ENCODE measurements at regions not wholly inside any gene's neighbourhood (a gene's known extent, or its start where the extent isn't known, plus 50 kb on each side); places are given as distances from the start of the nearest gene placed in this dataset.

GRCh38 chr4:115323106-115323707 lies 209.8 kb upstream of the NDST4 start:
- H3K9me3 ChIP-seq (ENCODE audit: control extremely low read depth in 1 of 5, control insufficient read depth in 4 of 5, insufficient read depth in 2 of 5, low read depth in 1 of 5, low read length in 4 of 5), result no peaks in the 10 kb centered on the region
- DNase-seq, result peak; percentile 27 to 72 (median 68)

GRCh38 chr4:115315182-115315581 lies 201.8 kb upstream of the NDST4 start:
- WGBS (ENCODE audit: insufficient coverage), result 94% methylated on average over 3 of the region's 4 CpGs
- Histone ChIP-seq H3K9me3 (ENCODE audit: control extremely low read depth in 1 of 5, control insufficient read depth in 4 of 5, insufficient read depth in 2 of 5, low read depth in 1 of 5, low read length in 4 of 5) (no peaks in the 10 kb centered on the region), H3K27ac (ENCODE audit: insufficient read depth in 1 of 2, low read depth in 1 of 2, low read length in 2 of 2, poor library complexity in 1 of 2, severe bottlenecking in 2 of 2) (no peak overlapping the region), H3K4me1 (ENCODE audit: control extremely low read depth in 1 of 4, control insufficient read depth in 4 of 4, insufficient read depth in 4 of 4, low read length in 3 of 4) (no peaks in the 10 kb centered on the region), H3K27me3 (replicated peaks in 2 of 5; ENCODE audit: control insufficient read depth in 4 of 5, insufficient read depth in 5 of 5, low read length in 4 of 5) (no peaks in the 10 kb centered on the region), H3K36me3 (ENCODE audit: control insufficient read depth in 4 of 4, insufficient read depth in 4 of 4, low read length in 3 of 4) (no peaks in the 10 kb centered on the region), H3K4me3 (ENCODE audit: control insufficient read depth in 1 of 7, extremely low read depth in 1 of 7, insufficient read depth in 4 of 7, low read depth in 2 of 7, low read length in 6 of 7) (no peak overlapping the region)
- CTCF ChIA-PET, result no interaction called here
- POLR2A ChIA-PET, result no interaction called here
- DNase-seq, result no peak

More at GRCh38 chr4:115323106-115323707, 209.8 kb upstream of the NDST4 start:
- ChIA-PET CTCF (no interaction called here), POLR2A (interaction anchor here (0.6 kb wide), 1 partner anchor 242 kb away, joined by 4 read pairs; no protein-coding TSS in a partner anchor)
- Histone ChIP-seq H3K27me3 (replicated peaks in 2 of 5; ENCODE audit: control insufficient read depth in 4 of 5, insufficient read depth in 5 of 5, low read length in 4 of 5) (no peaks in the 10 kb centered on the region), H3K27ac (ENCODE audit: insufficient read depth in 1 of 2, low read depth in 1 of 2, low read length in 2 of 2, poor library complexity in 1 of 2, severe bottlenecking in 2 of 2) (peak overlapping the region; percentile 25 to 69), H3K4me1 (ENCODE audit: control extremely low read depth in 1 of 4, control insufficient read depth in 4 of 4, insufficient read depth in 4 of 4, low read length in 3 of 4) (peaks cover 19 to 59% (median 40%) of the 10 kb centered on the region in 4 experiments), H3K4me3 (ENCODE audit: control insufficient read depth in 1 of 7, extremely low read depth in 1 of 7, insufficient read depth in 4 of 7, low read depth in 2 of 7, low read length in 6 of 7) (peak overlapping the region in 4 of 7 experiments; percentile 30 to 49 (median 38)), H3K36me3 (ENCODE audit: control insufficient read depth in 4 of 4, insufficient read depth in 4 of 4, low read length in 3 of 4) (no peaks in the 10 kb centered on the region)
- WGBS (ENCODE audit: insufficient coverage), result 0% methylated on average over 2 of the region's 4 CpGs

GRCh38 chr4:115310641-115311040 lies 197.2 kb upstream of the NDST4 start:
- H3K27me3 ChIP-seq (replicated peaks in 2 of 5; ENCODE audit: control insufficient read depth in 4 of 5, insufficient read depth in 5 of 5, low read length in 4 of 5), result no peaks in the 10 kb centered on the region
- H3K27ac ChIP-seq (ENCODE audit: insufficient read depth in 1 of 2, low read depth in 1 of 2, low read length in 2 of 2, poor library complexity in 1 of 2, severe bottlenecking in 2 of 2), result no peak overlapping the region
- ChIA-PET CTCF (no interaction called here), POLR2A (no interaction called here)
- no peak overlapping the region for H3K4me3 ChIP-seq (ENCODE audit: control insufficient read depth in 1 of 7, extremely low read depth in 1 of 7, insufficient read depth in 4 of 7, low read depth in 2 of 7, low read length in 6 of 7)
- WGBS (ENCODE audit: insufficient coverage), result no CpG with 5 or more reads among the region's 2 CpGs
- no peaks in the 10 kb centered on the region for H3K4me1 ChIP-seq (ENCODE audit: control extremely low read depth in 1 of 4, control insufficient read depth in 4 of 4, insufficient read depth in 4 of 4, low read length in 3 of 4)
- no peak for DNase-seq
- H3K9me3 ChIP-seq (ENCODE audit: control extremely low read depth in 1 of 5, control insufficient read depth in 4 of 5, insufficient read depth in 2 of 5, low read depth in 1 of 5, low read length in 4 of 5), result peaks cover 0 to 5% (median 0%) of the 10 kb centered on the region in 5 experiments
- peaks cover 0 to 3% (median 0%) of the 10 kb centered on the region in 4 experiments for H3K36me3 ChIP-seq (ENCODE audit: control insufficient read depth in 4 of 4, insufficient read depth in 4 of 4, low read length in 3 of 4)

- Histone ChIP-seq H3K4me3 (ENCODE audit: control insufficient read depth in 1 of 7, extremely low read depth in 1 of 7, insufficient read depth in 4 of 7, low read depth in 2 of 7, low read length in 6 of 7) (no peak overlapping the region), H3K9me3 (ENCODE audit: control extremely low read depth in 1 of 5, control insufficient read depth in 4 of 5, insufficient read depth in 2 of 5, low read depth in 1 of 5, low read length in 4 of 5) (peaks cover 0 to 2% (median 0%) of the 10 kb centered on the region in 5 experiments), H3K27ac (ENCODE audit: insufficient read depth in 1 of 2, low read depth in 1 of 2, low read length in 2 of 2, poor library complexity in 1 of 2, severe bottlenecking in 2 of 2) (no peak overlapping the region), H3K36me3 (ENCODE audit: control insufficient read depth in 4 of 4, insufficient read depth in 4 of 4, low read length in 3 of 4) (no peaks in the 10 kb centered on the region), H3K27me3 (replicated peaks in 2 of 5; ENCODE audit: control insufficient read depth in 4 of 5, insufficient read depth in 5 of 5, low read length in 4 of 5) (no peaks in the 10 kb centered on the region), H3K4me1 (ENCODE audit: control extremely low read depth in 1 of 4, control insufficient read depth in 4 of 4, insufficient read depth in 4 of 4, low read length in 3 of 4) (peaks cover 0 to 23% (median 3%) of the 10 kb centered on the region in 4 experiments)
- POLR2A ChIA-PET, result no interaction called here
- CTCF ChIA-PET, result no interaction called here
- WGBS (ENCODE audit: insufficient coverage), result no CpG with 5 or more reads among the region's 1 CpG
- no peak for DNase-seq
Measured at GRCh38 chr4:115294717-115295116, 181.3 kb upstream of the NDST4 start.

GRCh38 chr4:115293093-115293462 lies 179.7 kb upstream of the NDST4 start:
- WGBS (ENCODE audit: insufficient coverage), result no CpG with 5 or more reads among the region's 1 CpG
- Histone ChIP-seq H3K36me3 (ENCODE audit: control insufficient read depth in 4 of 4, insufficient read depth in 4 of 4, low read length in 3 of 4) (no peaks in the 10 kb centered on the region), H3K27ac (ENCODE audit: insufficient read depth in 1 of 2, low read depth in 1 of 2, low read length in 2 of 2, poor library complexity in 1 of 2, severe bottlenecking in 2 of 2) (no peak overlapping the region), H3K4me1 (ENCODE audit: control extremely low read depth in 1 of 4, control insufficient read depth in 4 of 4, insufficient read depth in 4 of 4, low read length in 3 of 4) (peaks cover 0 to 23% (median 3%) of the 10 kb centered on the region in 4 experiments), H3K4me3 (ENCODE audit: control insufficient read depth in 1 of 7, extremely low read depth in 1 of 7, insufficient read depth in 4 of 7, low read depth in 2 of 7, low read length in 6 of 7) (no peak overlapping the region), H3K9me3 (ENCODE audit: control extremely low read depth in 1 of 5, control insufficient read depth in 4 of 5, insufficient read depth in 2 of 5, low read depth in 1 of 5, low read length in 4 of 5) (peaks cover 0 to 2% (median 0%) of the 10 kb centered on the region in 5 experiments), H3K27me3 (replicated peaks in 2 of 5; ENCODE audit: control insufficient read depth in 4 of 5, insufficient read depth in 5 of 5, low read length in 4 of 5) (no peaks in the 10 kb centered on the region)
- DNase-seq, result peak in 1 of 3 donors; percentile 7
- CTCF ChIA-PET, result no interaction called here
- POLR2A ChIA-PET, result no interaction called here

- H3K36me3 ChIP-seq (ENCODE audit: control insufficient read depth in 4 of 4, insufficient read depth in 4 of 4, low read length in 3 of 4), result no peaks in the 10 kb centered on the region
- DNase-seq, result peak in 2 of 3 donors; percentile 61 to 66
- POLR2A ChIA-PET, result interaction anchor here (1.2 kb wide), 1 partner anchor 34 kb away, joined by 3 read pairs; no protein-coding TSS in a partner anchor
Measured at GRCh38 chr4:115292320-115293092, 179.1 kb upstream of the NDST4 start.

GRCh38 chr4:115287426-115287825 lies 174.0 kb upstream of the NDST4 start:
- WGBS (ENCODE audit: insufficient coverage), result no CpG with 5 or more reads among the region's 1 CpG
- ChIA-PET POLR2A (no interaction called here), CTCF (no interaction called here)
- H3K9me3 ChIP-seq (ENCODE audit: control extremely low read depth in 1 of 5, control insufficient read depth in 4 of 5, insufficient read depth in 2 of 5, low read depth in 1 of 5, low read length in 4 of 5), result peaks cover 0 to 3% (median 0%) of the 10 kb centered on the region in 5 experiments
- no peak overlapping the region for H3K4me3 ChIP-seq (ENCODE audit: control insufficient read depth in 1 of 7, extremely low read depth in 1 of 7, insufficient read depth in 4 of 7, low read depth in 2 of 7, low read length in 6 of 7)
- no peaks in the 10 kb centered on the region for H3K36me3 ChIP-seq (ENCODE audit: control insufficient read depth in 4 of 4, insufficient read depth in 4 of 4, low read length in 3 of 4)
- no peak overlapping the region for H3K27ac ChIP-seq (ENCODE audit: insufficient read depth in 1 of 2, low read depth in 1 of 2, low read length in 2 of 2, poor library complexity in 1 of 2, severe bottlenecking in 2 of 2)
- peaks cover 0 to 13% (median 2%) of the 10 kb centered on the region in 4 experiments for H3K4me1 ChIP-seq (ENCODE audit: control extremely low read depth in 1 of 4, control insufficient read depth in 4 of 4, insufficient read depth in 4 of 4, low read length in 3 of 4)
- no peak for DNase-seq
- H3K27me3 ChIP-seq (replicated peaks in 2 of 5; ENCODE audit: control insufficient read depth in 4 of 5, insufficient read depth in 5 of 5, low read length in 4 of 5), result no peaks in the 10 kb centered on the region

More at GRCh38 chr4:115292320-115293092, 179.1 kb upstream of the NDST4 start:
- H3K9me3 ChIP-seq (ENCODE audit: control extremely low read depth in 1 of 5, control insufficient read depth in 4 of 5, insufficient read depth in 2 of 5, low read depth in 1 of 5, low read length in 4 of 5), result no peaks in the 10 kb centered on the region
- peak overlapping the region in 1 of 2 experiments; percentile 34 for H3K27ac ChIP-seq (ENCODE audit: insufficient read depth in 1 of 2, low read depth in 1 of 2, low read length in 2 of 2, poor library complexity in 1 of 2, severe bottlenecking in 2 of 2)
- H3K27me3 ChIP-seq (replicated peaks in 2 of 5; ENCODE audit: control insufficient read depth in 4 of 5, insufficient read depth in 5 of 5, low read length in 4 of 5), result no peaks in the 10 kb centered on the region
- peaks cover 0 to 23% (median 3%) of the 10 kb centered on the region in 4 experiments for H3K4me1 ChIP-seq (ENCODE audit: control extremely low read depth in 1 of 4, control insufficient read depth in 4 of 4, insufficient read depth in 4 of 4, low read length in 3 of 4)
- WGBS (ENCODE audit: insufficient coverage), result no CpG with 5 or more reads among the region's 2 CpGs
- peak overlapping the region in 4 of 7 experiments; percentile 38 to 63 (median 50) for H3K4me3 ChIP-seq (ENCODE audit: control insufficient read depth in 1 of 7, extremely low read depth in 1 of 7, insufficient read depth in 4 of 7, low read depth in 2 of 7, low read length in 6 of 7)
- CTCF ChIA-PET, result no interaction called here

All from common myeloid progenitor, CD34-positive (primary cell).